GM12865 (cell line): ENCODE measurements at regions not wholly inside any gene's neighbourhood (a gene's known extent, or its start where the extent isn't known, plus 50 kb on each side); places are given as distances from the start of the nearest gene placed in this dataset.

Source experiments
- DNase-seq: peaks from one replicate; pipeline ENCODE4 v3.0.0; 2010; ENCODE audit warnings: low read depth
- H3K4me3 ChIP-seq: 2 replicates; pipeline ENCODE4 v1.5.1; 2011; ENCODE audit warnings: mild to moderate bottlenecking, low read depth, low read length, control low read depth
- TF ChIP-seq, protein P1 (sequence below): IDR thresholded peaks from 2 replicates; pipeline ENCODE4 v1.5.1; 2011; ENCODE audit warnings: low read length, control low read depth, low read depth, inconsistent platforms; ENCODE audit not compliant: insufficient read depth; ENCODE audit errors: missing control alignments

GRCh38 chr3:24734019-24734418 lies 239.4 kb upstream of the THRB start:
- DNase-seq, result no peak
- TF ChIP-seq, protein P1, sequence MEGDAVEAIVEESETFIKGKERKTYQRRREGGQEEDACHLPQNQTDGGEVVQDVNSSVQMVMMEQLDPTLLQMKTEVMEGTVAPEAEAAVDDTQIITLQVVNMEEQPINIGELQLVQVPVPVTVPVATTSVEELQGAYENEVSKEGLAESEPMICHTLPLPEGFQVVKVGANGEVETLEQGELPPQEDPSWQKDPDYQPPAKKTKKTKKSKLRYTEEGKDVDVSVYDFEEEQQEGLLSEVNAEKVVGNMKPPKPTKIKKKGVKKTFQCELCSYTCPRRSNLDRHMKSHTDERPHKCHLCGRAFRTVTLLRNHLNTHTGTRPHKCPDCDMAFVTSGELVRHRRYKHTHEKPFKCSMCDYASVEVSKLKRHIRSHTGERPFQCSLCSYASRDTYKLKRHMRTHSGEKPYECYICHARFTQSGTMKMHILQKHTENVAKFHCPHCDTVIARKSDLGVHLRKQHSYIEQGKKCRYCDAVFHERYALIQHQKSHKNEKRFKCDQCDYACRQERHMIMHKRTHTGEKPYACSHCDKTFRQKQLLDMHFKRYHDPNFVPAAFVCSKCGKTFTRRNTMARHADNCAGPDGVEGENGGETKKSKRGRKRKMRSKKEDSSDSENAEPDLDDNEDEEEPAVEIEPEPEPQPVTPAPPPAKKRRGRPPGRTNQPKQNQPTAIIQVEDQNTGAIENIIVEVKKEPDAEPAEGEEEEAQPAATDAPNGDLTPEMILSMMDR, result no peak
- no peak overlapping the region for H3K4me3 ChIP-seq

DNA sequence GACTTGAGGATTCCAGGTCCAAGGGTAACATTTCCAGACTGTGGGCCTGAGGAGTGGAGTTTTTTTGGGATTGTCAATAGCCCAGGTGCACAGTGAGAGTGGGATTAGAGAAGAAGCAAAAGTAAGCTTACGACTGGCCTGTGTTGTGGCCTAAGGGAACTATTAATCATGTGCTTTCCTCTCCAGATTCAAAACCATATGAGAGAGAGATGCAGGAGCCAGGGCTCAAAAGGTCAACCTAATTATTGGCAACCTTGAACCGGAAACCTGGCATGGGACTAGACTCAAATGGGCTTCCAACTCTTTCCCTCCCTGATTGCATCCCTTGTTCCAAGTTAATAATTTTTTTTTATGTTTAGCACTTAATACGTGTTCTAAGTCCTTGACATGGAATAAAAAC lies 242.1 kb upstream of the THRB start:
- no peak overlapping the region for H3K4me3 ChIP-seq
- TF ChIP-seq, protein P1, result no peak
- no peak for DNase-seq

GRCh38 chr3:24740326-24740725 lies 245.7 kb upstream of the THRB start:
- H3K4me3 ChIP-seq, result no peak overlapping the region
- TF ChIP-seq, protein P1, result no peak
- DNase-seq, result no peak

DNA sequence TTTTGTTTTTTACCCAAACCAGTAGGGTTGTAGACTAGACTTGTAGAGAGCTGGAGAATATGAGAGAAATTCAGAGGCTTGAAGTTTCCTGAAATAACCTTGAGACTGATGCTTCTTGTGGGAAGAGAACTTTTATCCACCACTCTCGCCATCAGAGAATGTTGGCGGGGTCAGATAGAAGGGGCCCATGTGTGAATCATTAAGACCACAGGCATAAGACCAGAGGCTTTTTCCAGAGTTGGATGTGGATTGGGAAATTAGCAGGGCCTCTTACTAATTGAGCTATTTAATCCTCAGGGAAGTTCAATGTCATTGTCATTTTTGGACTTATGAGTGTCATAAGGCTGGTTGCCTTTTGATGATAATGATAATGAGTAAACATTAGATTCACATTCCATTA lies 246.9 kb upstream of the THRB start:
- no peak overlapping the region for H3K4me3 ChIP-seq
- TF ChIP-seq, protein P1, result no peak
- DNase-seq, result no peak

GRCh38 chr3:24748520-24748919 lies 253.9 kb upstream of the THRB start:
- no peak for DNase-seq
- no peak overlapping the region for H3K4me3 ChIP-seq
- TF ChIP-seq, protein P1, result no peak

GRCh38 chr3:24751020-24751419 lies 256.4 kb upstream of the THRB start:
- H3K4me3 ChIP-seq, result no peak overlapping the region
- TF ChIP-seq, protein P1, result no peak
- no peak for DNase-seq

GRCh38 chr3:24756101-24756888 lies 261.6 kb upstream of the THRB start:
- TF ChIP-seq, protein P1, result no peak
- no peak overlapping the region for H3K4me3 ChIP-seq
- DNase-seq, result no peak
